ENCODE measurements at regions not wholly inside any gene's neighbourhood (a gene's known extent, or its start where the extent isn't known, plus 50 kb on each side); places are given as distances from the start of the nearest gene placed in this dataset.

DNA sequence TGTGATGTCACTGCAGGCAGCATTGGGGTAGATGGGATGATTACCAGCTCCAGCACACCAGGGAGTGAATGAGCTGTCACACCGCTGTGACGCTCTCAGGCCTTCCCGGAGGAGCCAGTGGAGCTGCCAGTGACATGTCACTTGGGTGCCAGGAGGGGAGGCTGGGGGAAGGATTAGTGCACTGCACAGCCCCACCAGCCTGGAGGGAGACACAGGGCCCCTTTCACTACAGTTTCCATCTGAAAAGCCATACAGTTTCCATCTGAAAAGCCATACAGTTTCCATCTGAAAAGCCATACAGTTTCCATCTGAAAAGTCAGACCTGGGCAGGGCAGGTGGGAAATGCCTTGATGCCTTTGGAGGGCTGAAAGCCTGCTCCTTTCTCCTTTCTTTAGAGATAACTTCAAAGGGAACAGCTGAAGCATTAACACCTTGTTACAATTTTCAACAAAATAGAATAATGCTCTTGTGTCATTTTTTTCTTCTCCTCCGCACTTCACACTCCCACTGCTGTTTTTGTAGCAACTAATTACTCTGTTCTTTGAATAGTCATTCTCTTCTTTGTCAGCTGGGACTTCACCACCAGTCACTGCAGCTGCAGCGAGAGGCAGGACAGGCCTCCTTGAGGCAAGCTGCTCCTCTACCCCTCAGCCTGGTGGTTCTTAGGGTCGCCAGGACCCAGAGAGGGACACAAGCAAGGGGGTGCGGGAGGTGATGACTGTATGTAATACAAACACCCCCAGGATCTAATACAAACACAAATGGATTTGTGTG, 256.9 kb upstream of the RGS6 start:
- WGBS, 2 donors, result 93 to 94% methylated on average over 7 of the region's 7 CpGs
- Histone ChIP-seq H3K9me3 (ENCODE audit: control insufficient read depth in 4 of 4, insufficient read depth in 3 of 4, low read length in 3 of 4) (peaks cover 0 to 3% (median under 1%) of the 10 kb centered on the region in 4 donors), H3K36me3 (ENCODE audit: control insufficient read depth in 4 of 4, insufficient read depth in 4 of 4, low read length in 4 of 4) (peaks cover 0 to 15% (median 8%) of the 10 kb centered on the region in 4 donors), H3K27ac (ENCODE audit: low read depth in 1 of 2, low read length in 1 of 2) (no peak overlapping the region), H3K4me1 (ENCODE audit: control insufficient read depth in 5 of 5, insufficient read depth in 5 of 5, low read length in 5 of 5) (no peaks in the 10 kb centered on the region), H3K27me3 (ENCODE audit: control insufficient read depth in 3 of 3, insufficient read depth in 3 of 3, low read length in 2 of 3) (no peaks in the 10 kb centered on the region), H3K4me3 (no peak overlapping the region), H3K9ac (ENCODE audit: insufficient read depth in 1 of 2, low read length in 2 of 2) (no peak overlapping the region)
- no peak for TF ChIP-seq CTCF (IDR thresholded peaks at IDR 0.05; ENCODE audit: control extremely low read depth, extremely low read depth)
- no peak for ATAC-seq (ENCODE audit: insufficient read depth, low FRiP score)
- DNase-seq, result no peak

DNA sequence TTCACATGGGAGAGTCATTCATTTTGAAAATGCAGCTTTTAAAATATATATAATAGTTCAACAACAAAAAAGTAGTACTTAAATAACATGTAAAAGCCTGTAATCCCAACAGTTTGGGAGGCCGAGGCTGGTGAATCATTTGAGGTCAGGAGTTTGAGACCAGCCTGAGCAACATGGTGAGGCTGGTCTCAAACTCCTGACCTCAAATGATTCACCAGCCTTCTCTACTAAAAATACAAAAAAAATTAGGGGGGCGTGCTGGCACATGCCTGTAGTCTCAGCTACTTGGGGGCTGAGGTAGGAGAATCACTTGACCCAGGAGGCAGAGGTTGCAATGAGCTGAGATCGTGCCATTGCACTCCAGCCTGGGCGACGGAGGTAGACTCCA, 256.3 kb upstream of the RGS6 start:
- ATAC-seq (ENCODE audit: insufficient read depth, low FRiP score) (no peak), DNase-seq (no peak)
- Histone ChIP-seq H3K9me3 (ENCODE audit: control insufficient read depth in 4 of 4, insufficient read depth in 3 of 4, low read length in 3 of 4) (peaks cover 0 to 3% (median under 1%) of the 10 kb centered on the region in 4 donors), H3K9ac (ENCODE audit: insufficient read depth in 1 of 2, low read length in 2 of 2) (no peak overlapping the region), H3K36me3 (ENCODE audit: control insufficient read depth in 4 of 4, insufficient read depth in 4 of 4, low read length in 4 of 4) (peaks cover 0 to 15% (median 8%) of the 10 kb centered on the region in 4 donors), H3K27ac (ENCODE audit: low read depth in 1 of 2, low read length in 1 of 2) (no peak overlapping the region), H3K4me1 (ENCODE audit: control insufficient read depth in 5 of 5, insufficient read depth in 5 of 5, low read length in 5 of 5) (no peaks in the 10 kb centered on the region), H3K4me3 (no peak overlapping the region), H3K27me3 (ENCODE audit: control insufficient read depth in 3 of 3, insufficient read depth in 3 of 3, low read length in 2 of 3) (no peaks in the 10 kb centered on the region)
- TF ChIP-seq CTCF (IDR thresholded peaks at IDR 0.05; ENCODE audit: control extremely low read depth, extremely low read depth), result no peak
- 95 to 100% methylated on average over 5 of the region's 5 CpGs for WGBS, 2 donors

GRCh38 chr14:71680736-71681387, 251.4 kb upstream of the RGS6 start:
- Histone ChIP-seq H3K27ac (ENCODE audit: low read depth in 1 of 2, low read length in 1 of 2) (no peak overlapping the region), H3K36me3 (ENCODE audit: control insufficient read depth in 4 of 4, insufficient read depth in 4 of 4, low read length in 4 of 4) (peaks cover 0 to 5% (median 1%) of the 10 kb centered on the region in 4 donors), H3K4me3 (no peak overlapping the region), H3K9me3 (ENCODE audit: control insufficient read depth in 4 of 4, insufficient read depth in 3 of 4, low read length in 3 of 4) (peaks cover 0 to 2% (median 0%) of the 10 kb centered on the region in 4 donors), H3K4me1 (ENCODE audit: control insufficient read depth in 5 of 5, insufficient read depth in 5 of 5, low read length in 5 of 5) (no peaks in the 10 kb centered on the region), H3K9ac (ENCODE audit: insufficient read depth in 1 of 2, low read length in 2 of 2) (peak overlapping the region in 1 of 2 donors; percentile 2), H3K27me3 (ENCODE audit: control insufficient read depth in 3 of 3, insufficient read depth in 3 of 3, low read length in 2 of 3) (no peaks in the 10 kb centered on the region)
- WGBS, 2 donors, result 89 to 94% methylated on average over 10 of the region's 10 CpGs
- DNase-seq, result no peak
- no peak for ATAC-seq (ENCODE audit: insufficient read depth, low FRiP score)
- no peak for TF ChIP-seq CTCF (IDR thresholded peaks at IDR 0.05; ENCODE audit: control extremely low read depth, extremely low read depth)

Measured in lung (tissue), 11 donors.